ENCODE measurements at regions not wholly inside any gene's neighbourhood (a gene's known extent, or its start where the extent isn't known, plus 50 kb on each side); places are given as distances from the start of the nearest gene placed in this dataset.

- no peak for TF ChIP-seq CTCF (conservative IDR thresholded peaks at IDR 0.05; ENCODE audit: low read depth, low read length)
- TF ChIP-seq EZH2 (IDR thresholded peaks at IDR 0.05; ENCODE audit: borderline replicate concordance, low read depth, low read length, poor library complexity, severe bottlenecking): no peak
Observed at GRCh38 chr16:86952769-86953168, 364.4 kb downstream of the C16orf95 start.
